GM19328 (cell line): ENCODE measurements at regions not wholly inside any gene's neighbourhood (a gene's known extent, or its start where the extent isn't known, plus 50 kb on each side); places are given as distances from the start of the nearest gene placed in this dataset.
A peak's percentile ranks its signal among the peaks of the same experiment; 100 is the strongest.
"Not testable (repeated sequence)": the region's sequence is repeated elsewhere in the genome, so short reads cannot be mapped to it uniquely, and the experiment has no call there.

Experiments
- ATAC-seq: cut with Tn5 transposase; IDR thresholded peaks from one replicate; pipeline ENCODE4 v1.9.1; 2021; ENCODE audit warnings: mild to moderate bottlenecking, moderate library complexity; ENCODE audit not compliant: unreplicated experiment

GRCh38 chr16:17945080-17945601 is 391.4 kb downstream of the NPIPA8 start:
- no peak for ATAC-seq

GRCh38 chr16:17944345-17944744 is 392.2 kb downstream of the NPIPA8 start:
- ATAC-seq = no peak

- no peak for ATAC-seq
Measured at GRCh38 chr16:17942067-17942466, 394.5 kb downstream of the NPIPA8 start.

- ATAC-seq = no peak
Measured at GRCh38 chr16:17940584-17941364, 395.8 kb downstream of the NPIPA8 start.

- peak; percentile 68 for ATAC-seq
Measured at GRCh38 chr16:17939723-17940122, 396.8 kb downstream of the NPIPA8 start.

- peak; percentile 41 for ATAC-seq
Measured at GRCh38 chr16:17939122-17939536, 397.4 kb downstream of the NPIPA8 start.

- no peak for ATAC-seq
Measured at GRCh38 chr16:17938546-17938945, 398.0 kb downstream of the NPIPA8 start.

GRCh38 chr16:17936766-17937402 is 399.7 kb downstream of the NPIPA8 start:
- ATAC-seq = no peak

GRCh38 chr16:17930280-17930679 is 406.3 kb downstream of the NPIPA8 start:
- ATAC-seq = no peak

GRCh38 chr16:17926866-17927399 is 409.6 kb downstream of the NPIPA8 start:
- ATAC-seq = no peak

GRCh38 chr16:17926461-17926860 is 410.1 kb downstream of the NPIPA8 start:
- ATAC-seq = no peak

GRCh38 chr16:17925761-17926160 is 410.8 kb downstream of the NPIPA8 start:
- ATAC-seq = no peak

GRCh38 chr16:17921357-17921978 is 415.1 kb downstream of the NPIPA8 start:
- no peak for ATAC-seq

GRCh38 chr16:17917316-17918019 is 419.1 kb downstream of the NPIPA8 start:
- no peak for ATAC-seq

- no peak for ATAC-seq
Measured at GRCh38 chr16:17915791-17916190, 420.7 kb downstream of the NPIPA8 start.

- no peak for ATAC-seq
Measured at GRCh38 chr16:17914168-17914567, 422.4 kb downstream of the NPIPA8 start.

- not testable (repeated sequence) for ATAC-seq
Measured at GRCh38 chr16:17911578-17911977, 425.0 kb downstream of the NPIPA8 start.

GRCh38 chr16:17906626-17907025 is 429.9 kb downstream of the NPIPA8 start:
- not testable (repeated sequence) for ATAC-seq

GRCh38 chr16:17901309-17901708 is 430.5 kb upstream of the XYLT1 start:
- no peak for ATAC-seq

- ATAC-seq = no peak
Measured at GRCh38 chr16:17899141-17899540, 428.4 kb upstream of the XYLT1 start.

- no peak for ATAC-seq
Measured at GRCh38 chr16:17887963-17888362, 417.2 kb upstream of the XYLT1 start.
